ENCODE measurements at regions not wholly inside any gene's neighbourhood (a gene's known extent, or its start where the extent isn't known, plus 50 kb on each side); places are given as distances from the start of the nearest gene placed in this dataset.

GRCh38 chr9:82750411-82750913 is 312.5 kb downstream of the RASEF start:
- TF ChIP-seq CTCF (IDR thresholded peaks at IDR 0.05): no peak
- H3K36me3 Mint-ChIP-seq (ENCODE audit: low read depth): no peaks in the 10 kb centered on the region
- H3K4me3 Mint-ChIP-seq: no peak overlapping the region
- H3K27me3 Mint-ChIP-seq (ENCODE audit: insufficient read depth): no peaks in the 10 kb centered on the region
- H3K27ac Mint-ChIP-seq: no peak overlapping the region
- peaks cover 13% of the 10 kb centered on the region for H3K9me3 Mint-ChIP-seq
- DNase-seq: no peak
- no peaks in the 10 kb centered on the region for H3K4me1 Mint-ChIP-seq (ENCODE audit: low read depth)

- Mint-ChIP-seq H3K27ac (no peak overlapping the region), H3K27me3 (ENCODE audit: insufficient read depth) (no peaks in the 10 kb centered on the region; the same call in 1 of the 2 replicates), H3K4me3 (no peak overlapping the region), H3K9me3 (peaks cover 18% of the 10 kb centered on the region), H3K36me3 (ENCODE audit: low read depth) (no peaks in the 10 kb centered on the region), H3K4me1 (ENCODE audit: low read depth) (no peaks in the 10 kb centered on the region)
- no peak for DNase-seq
- TF ChIP-seq CTCF (IDR thresholded peaks at IDR 0.05): no peak
Measured at GRCh38 chr9:82757924-82758323, 305.0 kb downstream of the RASEF start.

- no peak for TF ChIP-seq CTCF (IDR thresholded peaks at IDR 0.05)
- H3K4me1 Mint-ChIP-seq (ENCODE audit: low read depth): no peaks in the 10 kb centered on the region
- no peak for DNase-seq
- H3K27me3 Mint-ChIP-seq (ENCODE audit: insufficient read depth): no peaks in the 10 kb centered on the region; the same call in none of the 2 replicates
- no peaks in the 10 kb centered on the region for H3K36me3 Mint-ChIP-seq (ENCODE audit: low read depth)
- H3K9me3 Mint-ChIP-seq: peaks cover 25% of the 10 kb centered on the region
- no peak overlapping the region for H3K4me3 Mint-ChIP-seq
- no peak overlapping the region for H3K27ac Mint-ChIP-seq
Measured at GRCh38 chr9:82761027-82761426, 301.9 kb downstream of the RASEF start.

GRCh38 chr9:82761956-82762355 is 301.0 kb downstream of the RASEF start:
- DNase-seq: no peak
- Mint-ChIP-seq H3K27ac (no peak overlapping the region), H3K27me3 (ENCODE audit: insufficient read depth) (no peaks in the 10 kb centered on the region; the same call in 1 of the 2 replicates), H3K4me1 (ENCODE audit: low read depth) (no peaks in the 10 kb centered on the region), H3K4me3 (no peak overlapping the region), H3K36me3 (ENCODE audit: low read depth) (no peaks in the 10 kb centered on the region), H3K9me3 (peaks cover 31% of the 10 kb centered on the region)
- no peak for TF ChIP-seq CTCF (IDR thresholded peaks at IDR 0.05)

GRCh38 chr9:82763656-82764055 is 299.3 kb downstream of the RASEF start:
- Mint-ChIP-seq H3K9me3 (peaks cover 33% of the 10 kb centered on the region), H3K4me1 (ENCODE audit: low read depth) (no peaks in the 10 kb centered on the region), H3K36me3 (ENCODE audit: low read depth) (no peaks in the 10 kb centered on the region), H3K27ac (no peak overlapping the region), H3K4me3 (no peak overlapping the region), H3K27me3 (ENCODE audit: insufficient read depth) (no peaks in the 10 kb centered on the region; the same call in 1 of the 2 replicates)
- TF ChIP-seq CTCF (IDR thresholded peaks at IDR 0.05): no peak
- no peak for DNase-seq
